Bronchial epithelial cell (primary cell): ENCODE measurements at regions not wholly inside any gene's neighbourhood (a gene's known extent, or its start where the extent isn't known, plus 50 kb on each side); places are given as distances from the start of the nearest gene placed in this dataset.

Experiments used
- DNase-seq: peaks from one replicate; pipeline ENCODE4 v3.0.0-alpha.2; 2010; ENCODE audit warnings: low read depth
- FAIRE-seq: peaks from 2 replicates; lab custom pipeline; 2011; peaks lifted over from hg19 to GRCh38; lab: Jason Lieb, UNC
- H3K27me3 ChIP-seq: 2 replicates; pipeline ENCODE4 v1.5.1; 2011; ENCODE audit warnings: low read length; ENCODE audit not compliant: control insufficient read depth, insufficient read depth
- H3K36me3 ChIP-seq: 2 replicates; pipeline ENCODE4 v1.5.1; 2011; ENCODE audit warnings: low read length; ENCODE audit not compliant: control insufficient read depth, insufficient read depth
- H3K4me3 ChIP-seq: 2 replicates; pipeline ENCODE4 v1.5.1; 2011; ENCODE audit warnings: mild to moderate bottlenecking, low read depth, low read length, control low read depth
- CTCF ChIP-seq: IDR thresholded peaks from 2 replicates; pipeline ENCODE4 v1.5.1; 2011; ENCODE audit warnings: mild to moderate bottlenecking, moderate library complexity, low read length, control low read depth, inconsistent platforms; ENCODE audit not compliant: insufficient read depth, severe bottlenecking

GRCh38 chr3:24058940-24059705 lies 114.0 kb downstream of the NR1D2 start:
- no peak for TF ChIP-seq CTCF
- DNase-seq (no peak), FAIRE-seq (no peak)
- no peak overlapping the region for H3K4me3 ChIP-seq
- H3K27me3 ChIP-seq, result no peaks in the 10 kb centered on the region
- H3K36me3 ChIP-seq, result no peaks in the 10 kb centered on the region

- FAIRE-seq, result peak; percentile 55
- DNase-seq, result peak; percentile 92
- H3K4me3 ChIP-seq, result no peak overlapping the region
Observed at GRCh38 chr3:24060055-24060454, 115.0 kb downstream of the NR1D2 start.

GRCh38 chr3:24062916-24063315 lies 117.8 kb downstream of the NR1D2 start:
- Histone ChIP-seq H3K36me3 (no peaks in the 10 kb centered on the region), H3K4me3 (no peak overlapping the region), H3K27me3 (no peaks in the 10 kb centered on the region)
- DNase-seq (no peak), FAIRE-seq (no peak)
- TF ChIP-seq CTCF, result no peak

More at GRCh38 chr3:24060055-24060454, 115.0 kb downstream of the NR1D2 start:
- TF ChIP-seq CTCF, result no peak
- H3K36me3 ChIP-seq, result no peaks in the 10 kb centered on the region
- H3K27me3 ChIP-seq, result no peaks in the 10 kb centered on the region
